ENCODE measurements at regions not wholly inside any gene's neighbourhood (a gene's known extent, or its start where the extent isn't known, plus 50 kb on each side); places are given as distances from the start of the nearest gene placed in this dataset.

- in situ Hi-C loops (cut with MboI; ENCODE audit: low sequenced_read_pairs): no loop called here
These were observed 222.8 kb downstream of the PTPRC start for GRCh38 chr1:198861636-198862035.

- in situ Hi-C loops (cut with MboI; ENCODE audit: low sequenced_read_pairs): no loop called here
These were observed 225.9 kb downstream of the PTPRC start for GRCh38 chr1:198864695-198865094.

GRCh38 chr1:198865319-198865718 is 226.5 kb downstream of the PTPRC start:
- in situ Hi-C loops (cut with MboI; ENCODE audit: low sequenced_read_pairs): no loop called here

GRCh38 chr1:198867182-198867581 is 228.3 kb downstream of the PTPRC start:
- in situ Hi-C loops (cut with MboI; ENCODE audit: low sequenced_read_pairs): no loop called here

- in situ Hi-C loops (cut with MboI; ENCODE audit: low sequenced_read_pairs): no loop called here
These were observed 234.9 kb downstream of the PTPRC start for GRCh38 chr1:198873696-198874230.

- in situ Hi-C loops (cut with MboI; ENCODE audit: low sequenced_read_pairs): no loop called here
These were observed 237.6 kb downstream of the PTPRC start for GRCh38 chr1:198876371-198876871.

GRCh38 chr1:198878566-198878965 is 239.7 kb downstream of the PTPRC start:
- in situ Hi-C loops (cut with MboI; ENCODE audit: low sequenced_read_pairs): no loop called here

GRCh38 chr1:198879711-198880306 is 241.0 kb downstream of the PTPRC start:
- in situ Hi-C loops (cut with MboI; ENCODE audit: low sequenced_read_pairs): no loop called here

- in situ Hi-C loops (cut with MboI; ENCODE audit: low sequenced_read_pairs): no loop called here
These were observed 241.6 kb downstream of the PTPRC start for GRCh38 chr1:198880397-198880796.

GRCh38 chr1:198880818-198881597 is 242.2 kb downstream of the PTPRC start:
- in situ Hi-C loops (cut with MboI; ENCODE audit: low sequenced_read_pairs): no loop called here

GRCh38 chr1:198883184-198883583 is 244.3 kb downstream of the PTPRC start:
- in situ Hi-C loops (cut with MboI; ENCODE audit: low sequenced_read_pairs): no loop called here

- in situ Hi-C loops (cut with MboI; ENCODE audit: low sequenced_read_pairs): no loop called here
These were observed 249.0 kb downstream of the PTPRC start for GRCh38 chr1:198887866-198888265.

- in situ Hi-C loops (cut with MboI; ENCODE audit: low sequenced_read_pairs): no loop called here
These were observed 249.6 kb downstream of the PTPRC start for GRCh38 chr1:198888379-198888943.

- in situ Hi-C loops (cut with MboI; ENCODE audit: low sequenced_read_pairs): no loop called here
These were observed 250.3 kb downstream of the PTPRC start for GRCh38 chr1:198889101-198889500.

- in situ Hi-C loops (cut with MboI; ENCODE audit: low sequenced_read_pairs): no loop called here
These were observed 250.9 kb downstream of the PTPRC start for GRCh38 chr1:198889749-198890148.

GRCh38 chr1:198890214-198890930 is 251.5 kb downstream of the PTPRC start:
- in situ Hi-C loops (cut with MboI; ENCODE audit: low sequenced_read_pairs): no loop called here

- in situ Hi-C loops (cut with MboI; ENCODE audit: low sequenced_read_pairs): no loop called here
These were observed 253.2 kb downstream of the PTPRC start for GRCh38 chr1:198892065-198892464.

- in situ Hi-C loops (cut with MboI; ENCODE audit: low sequenced_read_pairs): no loop called here
These were observed 254.3 kb downstream of the PTPRC start for GRCh38 chr1:198893141-198893540.

- in situ Hi-C loops (cut with MboI; ENCODE audit: low sequenced_read_pairs): no loop called here
These were observed 255.1 kb downstream of the PTPRC start for GRCh38 chr1:198893763-198894444.

- in situ Hi-C loops (cut with MboI; ENCODE audit: low sequenced_read_pairs): no loop called here
These were observed 262.4 kb downstream of the PTPRC start for GRCh38 chr1:198901266-198901665.

- in situ Hi-C loops (cut with MboI; ENCODE audit: low sequenced_read_pairs): no loop called here
These were observed 263.8 kb downstream of the PTPRC start for GRCh38 chr1:198902655-198903054.
